ENCODE measurements at regions not wholly inside any gene's neighbourhood (a gene's known extent, or its start where the extent isn't known, plus 50 kb on each side); places are given as distances from the start of the nearest gene placed in this dataset.

DNA sequence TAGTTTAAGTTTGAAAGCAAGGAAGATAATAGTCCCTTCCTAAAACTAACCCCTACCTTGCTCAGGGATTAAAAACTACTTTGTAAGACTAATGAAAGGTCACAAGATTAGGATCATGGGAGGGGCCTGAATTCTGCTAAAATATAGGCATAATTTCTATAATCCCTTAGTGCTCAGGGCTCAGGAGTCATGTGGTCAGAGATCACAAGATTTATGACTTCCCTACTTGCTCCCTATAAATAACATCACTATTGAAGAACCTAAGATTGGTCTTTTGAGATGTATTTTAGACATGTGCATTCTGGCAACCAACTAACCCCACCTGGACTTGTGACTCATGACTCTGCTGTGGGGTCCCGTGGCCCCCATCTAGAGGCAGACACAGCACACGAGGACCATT is 81.1 kb downstream of the STMND1 start:
- peaks cover 5% of the 10 kb centered on the region for H3K27me3 Mint-ChIP-seq (ENCODE audit: low read depth)
- no peak overlapping the region for H3K4me3 Mint-ChIP-seq
- peaks cover 8% of the 10 kb centered on the region for H3K4me1 Mint-ChIP-seq
- peaks cover 19% of the 10 kb centered on the region for H3K9me3 Mint-ChIP-seq
- H3K36me3 Mint-ChIP-seq (ENCODE audit: low read depth), result no peaks in the 10 kb centered on the region
- no peak overlapping the region for H3K27ac Mint-ChIP-seq
- TF ChIP-seq, protein P1, sequence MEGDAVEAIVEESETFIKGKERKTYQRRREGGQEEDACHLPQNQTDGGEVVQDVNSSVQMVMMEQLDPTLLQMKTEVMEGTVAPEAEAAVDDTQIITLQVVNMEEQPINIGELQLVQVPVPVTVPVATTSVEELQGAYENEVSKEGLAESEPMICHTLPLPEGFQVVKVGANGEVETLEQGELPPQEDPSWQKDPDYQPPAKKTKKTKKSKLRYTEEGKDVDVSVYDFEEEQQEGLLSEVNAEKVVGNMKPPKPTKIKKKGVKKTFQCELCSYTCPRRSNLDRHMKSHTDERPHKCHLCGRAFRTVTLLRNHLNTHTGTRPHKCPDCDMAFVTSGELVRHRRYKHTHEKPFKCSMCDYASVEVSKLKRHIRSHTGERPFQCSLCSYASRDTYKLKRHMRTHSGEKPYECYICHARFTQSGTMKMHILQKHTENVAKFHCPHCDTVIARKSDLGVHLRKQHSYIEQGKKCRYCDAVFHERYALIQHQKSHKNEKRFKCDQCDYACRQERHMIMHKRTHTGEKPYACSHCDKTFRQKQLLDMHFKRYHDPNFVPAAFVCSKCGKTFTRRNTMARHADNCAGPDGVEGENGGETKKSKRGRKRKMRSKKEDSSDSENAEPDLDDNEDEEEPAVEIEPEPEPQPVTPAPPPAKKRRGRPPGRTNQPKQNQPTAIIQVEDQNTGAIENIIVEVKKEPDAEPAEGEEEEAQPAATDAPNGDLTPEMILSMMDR (IDR thresholded peaks at IDR 0.05; ENCODE audit: unreplicated experiment in 3 of 3), result no peak

GRCh38 chr6:17186925-17187324 is 85.1 kb downstream of the STMND1 start:
- TF ChIP-seq, protein P1 (IDR thresholded peaks at IDR 0.05; ENCODE audit: unreplicated experiment in 3 of 3), result no peak
- peaks cover 24% of the 10 kb centered on the region for H3K9me3 Mint-ChIP-seq
- H3K27ac Mint-ChIP-seq, result no peak overlapping the region
- H3K27me3 Mint-ChIP-seq (ENCODE audit: low read depth), result peaks cover 9% of the 10 kb centered on the region
- no peaks in the 10 kb centered on the region for H3K4me1 Mint-ChIP-seq
- no peaks in the 10 kb centered on the region for H3K36me3 Mint-ChIP-seq (ENCODE audit: low read depth)
- H3K4me3 Mint-ChIP-seq, result no peak overlapping the region

- no peak overlapping the region for H3K4me3 Mint-ChIP-seq
- no peaks in the 10 kb centered on the region for H3K36me3 Mint-ChIP-seq (ENCODE audit: low read depth)
- TF ChIP-seq, protein P1 (IDR thresholded peaks at IDR 0.05; ENCODE audit: unreplicated experiment in 3 of 3), result no peak
- peaks cover 4% of the 10 kb centered on the region for H3K27me3 Mint-ChIP-seq (ENCODE audit: low read depth)
- no peak overlapping the region for H3K27ac Mint-ChIP-seq
- no peaks in the 10 kb centered on the region for H3K4me1 Mint-ChIP-seq
- H3K9me3 Mint-ChIP-seq, result peaks cover 14% of the 10 kb centered on the region
These were observed 87.9 kb upstream of the RBM24 start for GRCh38 chr6:17193106-17193775.

GRCh38 chr6:17197607-17198006 is 83.6 kb upstream of the RBM24 start:
- no peaks in the 10 kb centered on the region for H3K27me3 Mint-ChIP-seq (ENCODE audit: low read depth)
- H3K9me3 Mint-ChIP-seq, result peaks cover 7% of the 10 kb centered on the region
- H3K4me1 Mint-ChIP-seq, result peaks cover 5% of the 10 kb centered on the region
- H3K36me3 Mint-ChIP-seq (ENCODE audit: low read depth), result no peaks in the 10 kb centered on the region
- H3K4me3 Mint-ChIP-seq, result no peak overlapping the region
- H3K27ac Mint-ChIP-seq, result no peak overlapping the region
- TF ChIP-seq, protein P1 (IDR thresholded peaks at IDR 0.05; ENCODE audit: unreplicated experiment in 3 of 3), result no peak

GRCh38 chr6:17200395-17200794 is 80.8 kb upstream of the RBM24 start:
- Mint-ChIP-seq H3K27ac (no peak overlapping the region), H3K4me3 (no peak overlapping the region), H3K9me3 (peaks cover 8% of the 10 kb centered on the region), H3K27me3 (ENCODE audit: low read depth) (peaks cover under 1% of the 10 kb centered on the region), H3K36me3 (ENCODE audit: low read depth) (no peaks in the 10 kb centered on the region), H3K4me1 (peaks cover 16% of the 10 kb centered on the region)
- TF ChIP-seq, protein P1 (IDR thresholded peaks at IDR 0.05; ENCODE audit: unreplicated experiment in 3 of 3), result peak in 1 of 3 experiments; percentile 28

DNA sequence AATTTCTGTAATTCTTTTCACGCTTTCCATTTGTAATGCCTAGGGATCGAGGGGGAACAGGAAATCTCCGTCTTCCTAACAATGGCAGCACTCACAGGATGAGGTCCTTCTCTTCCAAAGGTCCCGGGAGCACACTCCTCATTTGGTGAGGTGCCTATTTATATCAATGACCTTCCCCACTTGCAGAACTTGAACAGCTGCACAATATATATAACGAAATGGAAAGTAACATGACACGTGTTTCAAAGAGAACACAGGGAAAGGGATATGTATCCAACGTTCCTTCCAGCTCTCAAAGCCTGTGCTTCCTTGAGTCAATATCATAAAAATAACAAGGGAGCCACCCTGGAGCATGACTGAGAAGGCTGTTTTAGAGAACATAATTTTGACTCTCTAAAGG is 78.6 kb upstream of the RBM24 start:
- Mint-ChIP-seq H3K9me3 (peaks cover 19% of the 10 kb centered on the region), H3K27me3 (ENCODE audit: low read depth) (peaks cover 4% of the 10 kb centered on the region), H3K4me1 (peaks cover 18% of the 10 kb centered on the region), H3K36me3 (ENCODE audit: low read depth) (peaks cover 3% of the 10 kb centered on the region), H3K4me3 (peak overlapping the region in 2 of 3 experiments; percentile 17 to 37), H3K27ac (peak overlapping the region; percentile 39 to 91 (median 60))
- TF ChIP-seq, protein P1 (IDR thresholded peaks at IDR 0.05; ENCODE audit: unreplicated experiment in 3 of 3), result no peak

All from nephron (organoid).